Endodermal cell (in vitro differentiated cells): ENCODE measurements at regions not wholly inside any gene's neighbourhood (a gene's known extent, or its start where the extent isn't known, plus 50 kb on each side); places are given as distances from the start of the nearest gene placed in this dataset.

Experiments
- DNase-seq: peaks from one replicate; pipeline ENCODE4 v3.0.0-alpha.2; 2017
- H3K27ac ChIP-seq: 2 replicates; pipeline ENCODE4 v1.5.1; 2013; ENCODE audit warnings: mild to moderate bottlenecking, low read depth, low read length, moderate library complexity
- H3K27me3 ChIP-seq: 2 replicates; pipeline ENCODE4 v1.6.1; 2013; ENCODE audit warnings: mild to moderate bottlenecking, low read length, moderate library complexity; ENCODE audit not compliant: insufficient read depth, control insufficient read depth, poor library complexity, severe bottlenecking
- H3K36me3 ChIP-seq: 2 replicates; pipeline ENCODE4 v1.7.0; 2013; ENCODE audit warnings: mild to moderate bottlenecking, low read length, moderate library complexity; ENCODE audit not compliant: control insufficient read depth, insufficient read depth
- H3K4me1 ChIP-seq: one replicate; pipeline ENCODE4 v1.7.0; 2013; ENCODE audit warnings: low read length; ENCODE audit not compliant: control insufficient read depth, insufficient read depth
- H3K4me3 ChIP-seq: 2 replicates; pipeline ENCODE4 v1.5.1; 2013; ENCODE audit warnings: mild to moderate bottlenecking, low read length, moderate library complexity
- H3K9ac ChIP-seq: 2 replicates; pipeline ENCODE4 v1.6.1; 2013; ENCODE audit warnings: mild to moderate bottlenecking, low read length, moderate library complexity; ENCODE audit not compliant: poor library complexity, severe bottlenecking; ENCODE audit errors: extremely low read depth
- H3K9me3 ChIP-seq: 2 replicates; pipeline ENCODE4 v1.6.1; 2013; ENCODE audit warnings: mild to moderate bottlenecking, low read length, moderate library complexity; ENCODE audit not compliant: control insufficient read depth
- H3K27ac Mint-ChIP-seq: 2 replicates; pipeline ENCODE4 v1.8.0; 2020; ENCODE audit warnings: mixed read lengths
- H3K27me3 Mint-ChIP-seq: 2 replicates; pipeline ENCODE4 v1.8.0; 2021; ENCODE audit warnings: mild to moderate bottlenecking, mixed read lengths; ENCODE audit not compliant: insufficient read depth
- H3K36me3 Mint-ChIP-seq: 2 replicates; pipeline ENCODE4 v1.8.0; 2020; ENCODE audit warnings: low read depth, mixed read lengths
- H3K4me1 Mint-ChIP-seq: 2 replicates; pipeline ENCODE4 v1.8.0; 2020; ENCODE audit warnings: mixed read lengths
- H3K4me3 Mint-ChIP-seq: 2 replicates; pipeline ENCODE4 v1.8.0; 2020; ENCODE audit warnings: mild to moderate bottlenecking, moderate library complexity, mixed read lengths
- H3K9me3 Mint-ChIP-seq: 2 replicates; pipeline ENCODE4 v1.8.0; 2020; ENCODE audit warnings: mild to moderate bottlenecking, mixed read lengths
- CTCF ChIP-seq: fragments of 200-600 bp; sonication (generic); conservative IDR thresholded peaks from 2 replicates; pipeline ENCODE4 v1.5.0; 2021; ENCODE audit warnings: antibody characterized with exemption, mild to moderate bottlenecking
- WGBS, 2 experiments: methylation state at CpG; one replicate each; pipeline versions ENCODE4 v1.1.5 to v1.1.7; 2013; ENCODE audit warnings: missing lambda C conversion rate in 2 of 2, mixed read lengths in 1 of 2; ENCODE audit not compliant: insufficient coverage in 1 of 2, insufficient read length in 1 of 2; 5-methylcytosine and 5-hydroxymethylcytosine counted together

DNA sequence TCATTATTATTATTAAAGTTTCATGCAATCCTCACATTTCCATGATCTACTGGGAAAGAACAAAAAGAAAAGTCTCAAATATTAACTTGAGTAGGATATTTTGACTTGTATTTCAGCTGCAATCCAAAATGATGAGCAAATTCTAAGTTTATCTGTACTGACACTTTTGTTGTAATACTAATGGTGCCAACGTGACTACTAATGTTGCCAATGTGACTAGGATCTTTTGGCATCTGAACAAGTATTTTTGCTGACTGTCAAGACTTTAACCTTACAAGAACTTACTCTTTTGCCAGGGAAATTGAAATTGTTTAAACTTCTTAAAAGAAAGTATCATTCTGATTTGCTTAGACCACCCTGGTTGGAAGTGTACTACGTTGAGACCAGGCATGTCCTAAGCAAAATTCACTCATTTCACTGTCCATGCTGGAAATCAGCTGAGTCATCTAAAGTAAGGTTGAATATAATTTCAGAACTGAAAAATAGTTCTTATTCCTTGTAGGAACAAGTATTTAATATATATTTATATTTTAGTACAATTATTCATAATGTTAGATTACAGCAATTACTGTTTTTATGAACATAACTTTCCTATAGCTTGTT is 78.5 kb upstream of the LYZL1 start:
- H3K9ac ChIP-seq: no peak overlapping the region
- H3K9me3 ChIP-seq: peaks cover 18% of the 10 kb centered on the region
- no peaks in the 10 kb centered on the region for H3K27me3 ChIP-seq
- 48 to 50% methylated on average over 2 of the region's 2 CpGs for WGBS, 2 experiments
- no peak overlapping the region for H3K27ac ChIP-seq
- Mint-ChIP-seq H3K9me3 (peaks cover 3% of the 10 kb centered on the region), H3K4me3 (no peak overlapping the region), H3K27me3 (no peaks in the 10 kb centered on the region), H3K4me1 (peaks cover 5% of the 10 kb centered on the region), H3K36me3 (no peaks in the 10 kb centered on the region), H3K27ac (no peak overlapping the region)
- no peak for DNase-seq
- no peaks in the 10 kb centered on the region for H3K4me1 ChIP-seq
- no peaks in the 10 kb centered on the region for H3K36me3 ChIP-seq
- no peak overlapping the region for H3K4me3 ChIP-seq
- TF ChIP-seq CTCF: no peak

DNA sequence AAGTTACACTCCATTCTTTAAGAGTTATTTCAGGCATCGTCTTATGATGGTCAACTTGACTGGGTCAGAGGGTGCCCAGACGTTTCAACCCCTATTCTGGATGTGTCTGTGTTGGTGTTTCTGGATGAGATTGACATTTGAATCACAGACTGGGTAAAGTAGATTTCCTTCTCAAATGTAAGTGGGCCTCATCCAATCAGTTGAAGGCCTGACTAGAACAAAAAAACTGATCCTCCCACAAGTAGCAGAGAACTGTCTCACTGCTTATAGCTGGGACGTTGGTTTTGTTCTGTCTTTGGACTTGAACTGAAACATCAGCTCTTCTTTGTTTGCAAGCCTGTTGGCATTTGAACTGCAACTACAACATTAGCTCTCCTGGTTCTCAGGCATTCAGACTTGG is 76.3 kb upstream of the LYZL1 start:
- Mint-ChIP-seq H3K27me3 (no peaks in the 10 kb centered on the region), H3K9me3 (peaks cover 3% of the 10 kb centered on the region), H3K4me1 (no peaks in the 10 kb centered on the region), H3K27ac (no peak overlapping the region), H3K4me3 (no peak overlapping the region), H3K36me3 (no peaks in the 10 kb centered on the region)
- Histone ChIP-seq H3K27me3 (no peaks in the 10 kb centered on the region), H3K9me3 (peaks cover 18% of the 10 kb centered on the region), H3K36me3 (no peaks in the 10 kb centered on the region), H3K9ac (no peak overlapping the region), H3K4me3 (no peak overlapping the region), H3K4me1 (no peaks in the 10 kb centered on the region), H3K27ac (no peak overlapping the region)
- no peak for TF ChIP-seq CTCF
- 81 to 88% methylated on average over 1 to 3 of the region's 3 CpGs for WGBS, 2 experiments
- DNase-seq: no peak

DNA sequence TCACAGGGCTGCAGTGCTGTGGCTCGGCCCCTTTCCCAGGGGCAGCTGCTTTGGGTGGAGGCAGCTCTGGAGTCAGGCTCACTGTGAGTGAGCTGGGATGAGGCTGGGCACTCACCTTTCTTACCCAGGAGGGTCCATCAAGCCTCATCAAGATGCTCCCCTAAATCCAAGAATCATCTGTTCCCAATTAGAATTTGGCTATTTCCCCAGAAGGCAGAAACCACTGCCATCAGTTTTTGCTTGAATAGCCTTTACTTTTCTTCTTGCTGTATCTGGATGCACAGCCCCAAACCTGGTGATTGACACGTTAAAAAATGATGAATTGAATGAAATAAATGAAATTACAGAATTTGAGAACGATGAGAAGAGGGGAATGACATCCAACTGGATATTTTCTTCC is 74.3 kb upstream of the LYZL1 start:
- no peaks in the 10 kb centered on the region for H3K36me3 Mint-ChIP-seq

More for the DNA sequence above, 74.3 kb upstream of the LYZL1 start:
- Histone ChIP-seq H3K4me1 (no peaks in the 10 kb centered on the region), H3K4me3 (no peak overlapping the region), H3K36me3 (no peaks in the 10 kb centered on the region), H3K9ac (no peak overlapping the region), H3K9me3 (peaks cover 10% of the 10 kb centered on the region), H3K27ac (no peak overlapping the region), H3K27me3 (no peaks in the 10 kb centered on the region)
- H3K4me1 Mint-ChIP-seq: no peaks in the 10 kb centered on the region
- DNase-seq: no peak
- TF ChIP-seq CTCF: no peak
- H3K27me3 Mint-ChIP-seq: no peaks in the 10 kb centered on the region
- no peak overlapping the region for H3K27ac Mint-ChIP-seq
- H3K4me3 Mint-ChIP-seq: no peak overlapping the region
- H3K9me3 Mint-ChIP-seq: peaks cover 3% of the 10 kb centered on the region
- 94 to 100% methylated on average over 2 to 3 of the region's 3 CpGs for WGBS, 2 experiments
